ENCODE measurements at regions not wholly inside any gene's neighbourhood (a gene's known extent, or its start where the extent isn't known, plus 50 kb on each side); places are given as distances from the start of the nearest gene placed in this dataset.

DNA sequence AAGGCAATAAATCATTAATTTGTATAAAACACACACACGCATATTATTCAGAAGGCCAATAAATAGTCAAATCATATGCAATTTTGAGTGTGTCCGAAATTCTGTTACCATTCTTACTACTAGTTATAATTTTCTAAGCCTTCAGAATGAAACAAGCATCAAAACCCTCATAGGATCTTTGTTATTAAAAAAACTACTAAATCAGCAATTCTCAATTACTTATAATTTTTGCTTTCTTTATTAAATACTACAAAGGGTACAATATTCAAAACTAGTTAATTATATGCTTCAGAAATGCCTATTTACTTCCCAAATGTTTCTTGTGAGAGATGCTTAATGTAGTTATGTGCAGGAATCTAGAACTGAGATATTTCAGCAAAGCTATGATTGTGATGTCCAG, 413.1 kb upstream of the KIF2B start:
- TF ChIP-seq, protein P1, sequence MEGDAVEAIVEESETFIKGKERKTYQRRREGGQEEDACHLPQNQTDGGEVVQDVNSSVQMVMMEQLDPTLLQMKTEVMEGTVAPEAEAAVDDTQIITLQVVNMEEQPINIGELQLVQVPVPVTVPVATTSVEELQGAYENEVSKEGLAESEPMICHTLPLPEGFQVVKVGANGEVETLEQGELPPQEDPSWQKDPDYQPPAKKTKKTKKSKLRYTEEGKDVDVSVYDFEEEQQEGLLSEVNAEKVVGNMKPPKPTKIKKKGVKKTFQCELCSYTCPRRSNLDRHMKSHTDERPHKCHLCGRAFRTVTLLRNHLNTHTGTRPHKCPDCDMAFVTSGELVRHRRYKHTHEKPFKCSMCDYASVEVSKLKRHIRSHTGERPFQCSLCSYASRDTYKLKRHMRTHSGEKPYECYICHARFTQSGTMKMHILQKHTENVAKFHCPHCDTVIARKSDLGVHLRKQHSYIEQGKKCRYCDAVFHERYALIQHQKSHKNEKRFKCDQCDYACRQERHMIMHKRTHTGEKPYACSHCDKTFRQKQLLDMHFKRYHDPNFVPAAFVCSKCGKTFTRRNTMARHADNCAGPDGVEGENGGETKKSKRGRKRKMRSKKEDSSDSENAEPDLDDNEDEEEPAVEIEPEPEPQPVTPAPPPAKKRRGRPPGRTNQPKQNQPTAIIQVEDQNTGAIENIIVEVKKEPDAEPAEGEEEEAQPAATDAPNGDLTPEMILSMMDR (IDR thresholded peaks at IDR 0.05) = no peak
- no peak for TF ChIP-seq POLR2A (IDR thresholded peaks at IDR 0.05)
